ENCODE measurements at regions not wholly inside any gene's neighbourhood (a gene's known extent, or its start where the extent isn't known, plus 50 kb on each side); places are given as distances from the start of the nearest gene placed in this dataset.

GRCh38 chr10:130864961-130865818 lies 446.3 kb downstream of the TCERG1L start:
- no peak overlapping the region for H3K27ac ChIP-seq
- no peaks in the 10 kb centered on the region for H3K9me3 ChIP-seq
- DNase-seq, result no peak
- no peak overlapping the region for H3K4me3 ChIP-seq
- TF ChIP-seq CTCF (IDR thresholded peaks at IDR 0.05), result no peak
- no peak for TF ChIP-seq POLR2A (IDR thresholded peaks at IDR 0.05)
- intact Hi-C loops (cut with DNase I), result no loop called here
- whole genome bisulfite sequencing, 2 donors, result 62 to 66% methylated on average over 13 to 17 of the region's 17 CpGs
- H3K27me3 ChIP-seq, result peaks cover 0 to 6% (median 0%) of the 10 kb centered on the region in 4 donors
- H3K36me3 ChIP-seq, result no peaks in the 10 kb centered on the region
- no peaks in the 10 kb centered on the region for H3K4me1 ChIP-seq

GRCh38 chr10:130866857-130867256 lies 444.7 kb downstream of the TCERG1L start:
- intact Hi-C loops (cut with DNase I), result no loop called here
- no peak overlapping the region for H3K27ac ChIP-seq
- WGBS, 2 donors, result 89 to 100% methylated on average over 1 to 5 of the region's 7 CpGs
- H3K4me1 ChIP-seq, result no peaks in the 10 kb centered on the region
- H3K9me3 ChIP-seq, result no peaks in the 10 kb centered on the region
- peaks cover 0 to 12% (median 0%) of the 10 kb centered on the region in 4 donors for H3K27me3 ChIP-seq
- H3K36me3 ChIP-seq, result no peaks in the 10 kb centered on the region
- no peak overlapping the region for H3K4me3 ChIP-seq
- DNase-seq, result no peak
- TF ChIP-seq POLR2A (IDR thresholded peaks at IDR 0.05) (no peak), CTCF (IDR thresholded peaks at IDR 0.05) (no peak)

- H3K4me3 ChIP-seq, result no peak overlapping the region
- no peaks in the 10 kb centered on the region for H3K9me3 ChIP-seq
- H3K27me3 ChIP-seq, result peaks cover 0 to 13% (median 0%) of the 10 kb centered on the region in 4 donors
- H3K27ac ChIP-seq, result no peak overlapping the region
- no peak for DNase-seq
- H3K36me3 ChIP-seq, result no peaks in the 10 kb centered on the region
- 20 to 72% methylated on average over 1 to 8 of the region's 10 CpGs for WGBS, 2 donors
- no peaks in the 10 kb centered on the region for H3K4me1 ChIP-seq
- intact Hi-C loops (cut with DNase I), result no loop called here
- no peak for TF ChIP-seq CTCF (IDR thresholded peaks at IDR 0.05)
- TF ChIP-seq POLR2A (IDR thresholded peaks at IDR 0.05), result no peak
Measured at GRCh38 chr10:130867446-130868194, 443.9 kb downstream of the TCERG1L start.

- H3K27me3 ChIP-seq, result peaks cover 0 to 18% (median 0%) of the 10 kb centered on the region in 4 donors
- intact Hi-C loops (cut with DNase I), result no loop called here
- no peaks in the 10 kb centered on the region for H3K4me1 ChIP-seq
- H3K4me3 ChIP-seq, result no peak overlapping the region
- H3K27ac ChIP-seq, result no peak overlapping the region
- 60 to 64% methylated on average over 11 of the region's 11 CpGs for WGBS, 2 donors
- TF ChIP-seq POLR2A (IDR thresholded peaks at IDR 0.05) (no peak), CTCF (IDR thresholded peaks at IDR 0.05) (no peak)
- no peak for DNase-seq
- no peaks in the 10 kb centered on the region for H3K9me3 ChIP-seq
- no peaks in the 10 kb centered on the region for H3K36me3 ChIP-seq
Measured at GRCh38 chr10:130869179-130869841, 442.2 kb downstream of the TCERG1L start.
